Breast epithelium (tissue), 4 donors: ENCODE measurements at regions not wholly inside any gene's neighbourhood (a gene's known extent, or its start where the extent isn't known, plus 50 kb on each side); places are given as distances from the start of the nearest gene placed in this dataset.

Experiments
- DNase-seq, 2 donors: peaks; one replicate each; pipeline ENCODE4 v3.0.0-alpha.2; 2019; ENCODE audit warnings: low spot score in 2 of 2
- H3K27ac ChIP-seq, 2 donors: fragments of 200-600 bp; sonication (generic) in 1 of 2; one replicate each; pipeline ENCODE4 v1.5.1; 2016 to 2019; ENCODE audit warnings: mild to moderate bottlenecking in 1 of 2
- H3K27me3 ChIP-seq, 2 donors: fragments of 200-600 bp; sonication (generic) in 1 of 2; one replicate each; pipeline versions ENCODE4 v1.5.1 to v1.6.0; 2017 to 2019; ENCODE audit warnings: control low read depth in 1 of 2, mild to moderate bottlenecking in 1 of 2
- H3K36me3 ChIP-seq: fragments of 200-600 bp; one replicate; pipeline ENCODE4 v1.5.1; 2019
- H3K4me1 ChIP-seq, 2 donors: fragments of 200-600 bp; sonication (generic); one replicate each; pipeline ENCODE4 v1.5.1; 2016 to 2019; ENCODE audit warnings: control low read depth in 1 of 2
- H3K4me3 ChIP-seq, 3 donors: fragments of 200-600 bp; sonication (generic); 1 replicate in 2 of 3; 2 replicates in 1 of 3; pipeline ENCODE4 v1.5.1; 2016 to 2019; ENCODE audit warnings: mild to moderate bottlenecking in 3 of 3, moderate library complexity in 2 of 3
- H3K9me3 ChIP-seq, 2 donors: fragments of 200-600 bp; sonication (generic) in 1 of 2; one replicate each; pipeline ENCODE4 v1.5.1; 2016 to 2019; ENCODE audit warnings: control low read depth in 1 of 2
- CTCF ChIP-seq, 3 donors: fragments of 450-650 bp; IDR thresholded peaks; one replicate each; pipeline ENCODE4 v1.5.1; 2016 to 2017; ENCODE audit warnings: antibody characterized with exemption in 3 of 3, mild to moderate bottlenecking in 3 of 3, moderate library complexity in 3 of 3
- POLR2A ChIP-seq: fragments of 450-650 bp; IDR thresholded peaks from one replicate; pipeline ENCODE4 v1.6.1; 2016; ENCODE audit warnings: antibody characterized with exemption, mild to moderate bottlenecking, moderate library complexity
- POLR2AphosphoS5 ChIP-seq, 3 donors: sonication (generic); formaldehyde crosslinking; IDR thresholded peaks; one replicate each; pipeline ENCODE4 v1.6.1; 2017; ENCODE audit warnings: antibody characterized with exemption in 3 of 3
- intact Hi-C: fragments of 100-400 bp; cut with DNase I; formaldehyde crosslinking; loops from one replicate; pipeline ENCODE4 v1.15.1; 2023; ENCODE audit warnings: low total_unique reads

- H3K27me3 ChIP-seq = no peaks in the 10 kb centered on the region
- no peak overlapping the region for H3K27ac ChIP-seq
- no peaks in the 10 kb centered on the region for H3K4me1 ChIP-seq
- no peak for TF ChIP-seq POLR2A
- TF ChIP-seq CTCF (IDR thresholded peaks at IDR 0.05) = no peak
- no peak for TF ChIP-seq POLR2AphosphoS5 (IDR thresholded peaks at IDR 0.05)
- no peaks in the 10 kb centered on the region for H3K9me3 ChIP-seq
- no peak overlapping the region for H3K4me3 ChIP-seq
- no peak for DNase-seq
- H3K36me3 ChIP-seq = no peaks in the 10 kb centered on the region
- intact Hi-C loops = no loop called here
Observed at GRCh38 chr10:10617686-10618085, 400.0 kb upstream of the CELF2 start.

DNA sequence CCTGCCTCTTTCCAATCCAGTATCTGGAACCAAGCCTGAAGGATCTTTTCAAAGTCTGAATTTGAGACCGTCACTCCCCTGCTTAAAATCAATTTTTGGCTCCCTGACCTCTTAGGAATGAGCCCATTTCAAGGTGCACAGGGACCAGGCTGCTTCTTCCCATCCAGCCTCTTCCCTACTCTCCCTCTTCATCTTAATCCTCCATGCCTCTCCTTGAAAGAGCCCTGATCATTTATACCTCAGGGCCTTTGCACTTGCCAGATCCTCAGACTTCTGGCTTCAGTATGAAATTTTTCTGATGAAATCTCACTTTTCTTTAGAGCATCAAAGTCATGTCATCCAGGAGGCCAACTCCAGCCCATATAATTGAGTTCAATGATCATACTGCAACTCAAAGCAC, 399.5 kb upstream of the CELF2 start:
- no peaks in the 10 kb centered on the region for H3K36me3 ChIP-seq
- no peaks in the 10 kb centered on the region for H3K9me3 ChIP-seq
- no peak for DNase-seq
- no peak overlapping the region for H3K4me3 ChIP-seq
- no peaks in the 10 kb centered on the region for H3K4me1 ChIP-seq
- no peak for TF ChIP-seq POLR2AphosphoS5 (IDR thresholded peaks at IDR 0.05)
- no peak for TF ChIP-seq POLR2A
- no peak for TF ChIP-seq CTCF (IDR thresholded peaks at IDR 0.05)
- H3K27me3 ChIP-seq = no peaks in the 10 kb centered on the region
- intact Hi-C loops = no loop called here
- H3K27ac ChIP-seq = no peak overlapping the region

- TF ChIP-seq POLR2AphosphoS5 (IDR thresholded peaks at IDR 0.05) (peak in 1 of 3 donors; percentile 77), POLR2A (no peak)
- peak overlapping the region in 1 of 2 donors; percentile 7 for H3K27ac ChIP-seq
- intact Hi-C loops = no loop called here
- no peaks in the 10 kb centered on the region for H3K4me1 ChIP-seq
- DNase-seq = no peak
- H3K36me3 ChIP-seq = no peaks in the 10 kb centered on the region
- H3K27me3 ChIP-seq = no peaks in the 10 kb centered on the region
- no peak overlapping the region for H3K4me3 ChIP-seq
- no peaks in the 10 kb centered on the region for H3K9me3 ChIP-seq
Observed at GRCh38 chr10:10623958-10624566, 393.6 kb upstream of the CELF2 start.

- no peaks in the 10 kb centered on the region for H3K27me3 ChIP-seq
- no peak overlapping the region for H3K4me3 ChIP-seq
- no peak for TF ChIP-seq CTCF (IDR thresholded peaks at IDR 0.05)
- no peak for TF ChIP-seq POLR2AphosphoS5 (IDR thresholded peaks at IDR 0.05)
- no peak for TF ChIP-seq POLR2A
- no peaks in the 10 kb centered on the region for H3K36me3 ChIP-seq
- peak overlapping the region in 1 of 2 donors; percentile 7 for H3K27ac ChIP-seq
- H3K4me1 ChIP-seq = no peaks in the 10 kb centered on the region
- H3K9me3 ChIP-seq = no peaks in the 10 kb centered on the region
- intact Hi-C loops = no loop called here
- DNase-seq = no peak
Observed at GRCh38 chr10:10624567-10624962, 393.1 kb upstream of the CELF2 start.

- intact Hi-C loops = no loop called here
Observed at GRCh38 chr10:10625491-10625890, 392.2 kb upstream of the CELF2 start.

More at GRCh38 chr10:10625491-10625890, 392.2 kb upstream of the CELF2 start:
- Histone ChIP-seq H3K36me3 (no peaks in the 10 kb centered on the region), H3K9me3 (no peaks in the 10 kb centered on the region), H3K4me3 (no peak overlapping the region), H3K4me1 (no peaks in the 10 kb centered on the region), H3K27ac (no peak overlapping the region), H3K27me3 (no peaks in the 10 kb centered on the region)
- TF ChIP-seq CTCF (IDR thresholded peaks at IDR 0.05) = no peak
- no peak for TF ChIP-seq POLR2A
- no peak for TF ChIP-seq POLR2AphosphoS5 (IDR thresholded peaks at IDR 0.05)
- no peak for DNase-seq
